Thyroid gland (tissue), 4 donors: ENCODE measurements at regions not wholly inside any gene's neighbourhood (a gene's known extent, or its start where the extent isn't known, plus 50 kb on each side); places are given as distances from the start of the nearest gene placed in this dataset.

ENCODE experiments used
- POLR2A ChIP-seq, 2 donors: fragments of 450-650 bp; IDR thresholded peaks; one replicate each; pipeline ENCODE4 v1.6.1; 2017; ENCODE audit warnings: antibody characterized with exemption in 2 of 2, mild to moderate bottlenecking in 2 of 2, moderate library complexity in 1 of 2
- TF ChIP-seq, protein P1 (sequence below), 6 experiments: fragments of 200-600 bp in 3 of 6; fragments of 450-650 bp in 3 of 6; sonication (generic) in 3 of 6; IDR thresholded peaks; one replicate each; pipeline ENCODE4 v1.5.1; 2016 to 2019; ENCODE audit warnings: antibody characterized with exemption in 6 of 6, mild to moderate bottlenecking in 2 of 6, inconsistent platforms in 1 of 6, moderate library complexity in 1 of 6

- TF ChIP-seq, protein P1, sequence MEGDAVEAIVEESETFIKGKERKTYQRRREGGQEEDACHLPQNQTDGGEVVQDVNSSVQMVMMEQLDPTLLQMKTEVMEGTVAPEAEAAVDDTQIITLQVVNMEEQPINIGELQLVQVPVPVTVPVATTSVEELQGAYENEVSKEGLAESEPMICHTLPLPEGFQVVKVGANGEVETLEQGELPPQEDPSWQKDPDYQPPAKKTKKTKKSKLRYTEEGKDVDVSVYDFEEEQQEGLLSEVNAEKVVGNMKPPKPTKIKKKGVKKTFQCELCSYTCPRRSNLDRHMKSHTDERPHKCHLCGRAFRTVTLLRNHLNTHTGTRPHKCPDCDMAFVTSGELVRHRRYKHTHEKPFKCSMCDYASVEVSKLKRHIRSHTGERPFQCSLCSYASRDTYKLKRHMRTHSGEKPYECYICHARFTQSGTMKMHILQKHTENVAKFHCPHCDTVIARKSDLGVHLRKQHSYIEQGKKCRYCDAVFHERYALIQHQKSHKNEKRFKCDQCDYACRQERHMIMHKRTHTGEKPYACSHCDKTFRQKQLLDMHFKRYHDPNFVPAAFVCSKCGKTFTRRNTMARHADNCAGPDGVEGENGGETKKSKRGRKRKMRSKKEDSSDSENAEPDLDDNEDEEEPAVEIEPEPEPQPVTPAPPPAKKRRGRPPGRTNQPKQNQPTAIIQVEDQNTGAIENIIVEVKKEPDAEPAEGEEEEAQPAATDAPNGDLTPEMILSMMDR (IDR thresholded peaks at IDR 0.05), result no peak
- no peak for TF ChIP-seq POLR2A (IDR thresholded peaks at IDR 0.05)
Measured at GRCh38 chr19:28940751-28941500, 272.0 kb downstream of the UQCRFS1 start.
